ENCODE measurements at regions not wholly inside any gene's neighbourhood (a gene's known extent, or its start where the extent isn't known, plus 50 kb on each side); places are given as distances from the start of the nearest gene placed in this dataset.

GRCh38 chr2:120948662-120949011 is 213.0 kb downstream of the GLI2 start (continued):
- TF ChIP-seq ARID4B (CRISPR knock-in tag; IDR thresholded peaks at IDR 0.05; ENCODE audit: borderline replicate concordance) = no peak
- TF ChIP-seq MYBL2 (CRISPR knock-in tag; IDR thresholded peaks at IDR 0.05) = no peak
- TF ChIP-seq NR3C1 (CRISPR knock-in tag; conservative IDR thresholded peaks at IDR 0.05; ENCODE audit: low read depth) = no peak
- no peak for TF ChIP-seq CDX4 (CRISPR knock-in tag; IDR thresholded peaks at IDR 0.05; ENCODE audit: borderline replicate concordance)
- TF ChIP-seq EMX1 (CRISPR knock-in tag; IDR thresholded peaks at IDR 0.05) = no peak
- TF ChIP-seq TEAD1 (CRISPR knock-in tag; IDR thresholded peaks at IDR 0.05) = no peak
- TF ChIP-seq FOXJ3 (CRISPR knock-in tag; IDR thresholded peaks at IDR 0.05; ENCODE audit: borderline replicate concordance) = no peak

DNA sequence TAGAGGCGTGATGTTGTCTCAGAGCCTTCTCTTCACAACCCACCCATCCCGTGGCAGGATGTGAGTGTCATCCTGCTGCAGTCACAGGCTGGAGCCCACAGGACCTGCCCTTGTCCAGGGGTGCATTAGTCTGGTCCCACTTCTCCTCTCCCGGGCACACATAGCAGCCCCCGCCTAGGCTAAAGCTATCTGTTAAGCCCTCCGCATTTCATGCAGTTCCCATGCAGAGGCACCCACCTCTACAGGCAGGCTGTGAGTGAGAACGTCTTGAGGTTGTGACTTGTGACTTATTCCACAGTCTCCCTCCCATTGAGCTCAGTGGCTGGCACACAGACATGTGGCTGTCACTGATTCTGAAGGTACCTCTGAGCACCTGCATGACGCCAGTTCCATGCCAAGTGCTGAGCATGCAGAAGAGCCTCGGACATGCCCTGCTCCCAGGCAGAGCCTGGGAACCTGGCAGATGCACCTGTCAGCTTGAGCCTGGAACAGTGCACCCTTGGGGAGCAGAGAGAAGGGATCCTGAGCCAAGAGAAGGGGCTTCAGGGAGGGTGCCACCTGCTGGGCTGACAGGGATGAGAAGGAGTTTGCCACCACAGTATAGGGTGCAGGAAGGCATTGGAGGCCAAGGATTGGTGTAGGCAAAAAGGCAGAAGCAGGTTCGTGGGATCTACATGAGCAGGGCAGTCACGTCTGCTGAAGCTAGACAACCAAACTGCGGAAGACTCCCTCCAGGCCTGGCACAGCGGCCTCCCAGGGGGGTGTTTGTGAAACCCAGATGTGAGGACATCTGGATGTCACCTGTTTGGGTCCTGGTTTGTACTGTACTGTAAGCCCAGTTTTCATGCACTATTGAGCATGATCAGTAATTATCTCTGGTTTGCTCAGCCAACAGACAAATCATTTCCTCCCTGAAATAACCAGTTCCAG is 213.6 kb downstream of the GLI2 start:
- CTCF ChIA-PET = interaction anchor here (0.5 to 1.8 kb wide), 5 partner anchors 9 to 790 kb away, joined by 3 to 11 read pairs (median 4); no protein-coding TSS in a partner anchor
- TF ChIP-seq ZSCAN18 (CRISPR knock-in tag; IDR thresholded peaks at IDR 0.05) = no peak
- TF ChIP-seq IRF1 (CRISPR knock-in tag; IDR thresholded peaks at IDR 0.05) = no peak
- no peak for TF ChIP-seq MLX (CRISPR knock-in tag; IDR thresholded peaks at IDR 0.05)
- no peak for TF ChIP-seq ZNF532 (CRISPR knock-in tag; IDR thresholded peaks at IDR 0.05; ENCODE audit: borderline replicate concordance)
- no peak for TF ChIP-seq STAT6 (CRISPR knock-in tag; conservative IDR thresholded peaks at IDR 0.05; ENCODE audit: low read depth)
- TF ChIP-seq ETV6 (CRISPR knock-in tag; IDR thresholded peaks at IDR 0.05) = no peak
- TF ChIP-seq TCF7 (CRISPR knock-in tag; IDR thresholded peaks at IDR 0.05; ENCODE audit: low read depth) = no peak
- no peak for TF ChIP-seq ZMAT4 (CRISPR knock-in tag; IDR thresholded peaks at IDR 0.05)
- TF ChIP-seq TP53 (CRISPR knock-in tag; IDR thresholded peaks at IDR 0.05) = no peak
- TF ChIP-seq CBFB (CRISPR knock-in tag; IDR thresholded peaks at IDR 0.05; ENCODE audit: low read depth) = no peak

More for the DNA sequence above, 213.6 kb downstream of the GLI2 start:
- Mint-ChIP-seq H3K27me3 (ENCODE audit: low read depth) (no peaks in the 10 kb centered on the region), H3K9me3 (no peaks in the 10 kb centered on the region), H3K4me3 (no peak overlapping the region), H3K36me3 (no peaks in the 10 kb centered on the region; the same call in 1 of the 2 replicates), H3K4me1 (no peaks in the 10 kb centered on the region), H3K27ac (no peak overlapping the region; the same call in 1 of the 2 replicates)
- ATAC-seq (no peak; the same call in 1 of the 2 replicates), DNase-seq (ENCODE audit: low spot score) (no peak)
- POLR2A ChIA-PET = no interaction called here
